ENCODE measurements at regions not wholly inside any gene's neighbourhood (a gene's known extent, or its start where the extent isn't known, plus 50 kb on each side); places are given as distances from the start of the nearest gene placed in this dataset.

- no peak for DNase-seq (ENCODE audit: low read depth)
Observed at GRCh38 chr7:46537191-46537905, 616.3 kb upstream of the IGFBP3 start.

GRCh38 chr7:46534664-46535588 is 613.9 kb upstream of the IGFBP3 start:
- DNase-seq (ENCODE audit: low read depth): no peak

GRCh38 chr7:46533946-46534345 is 612.9 kb upstream of the IGFBP3 start:
- no peak for DNase-seq (ENCODE audit: low read depth)

DNA sequence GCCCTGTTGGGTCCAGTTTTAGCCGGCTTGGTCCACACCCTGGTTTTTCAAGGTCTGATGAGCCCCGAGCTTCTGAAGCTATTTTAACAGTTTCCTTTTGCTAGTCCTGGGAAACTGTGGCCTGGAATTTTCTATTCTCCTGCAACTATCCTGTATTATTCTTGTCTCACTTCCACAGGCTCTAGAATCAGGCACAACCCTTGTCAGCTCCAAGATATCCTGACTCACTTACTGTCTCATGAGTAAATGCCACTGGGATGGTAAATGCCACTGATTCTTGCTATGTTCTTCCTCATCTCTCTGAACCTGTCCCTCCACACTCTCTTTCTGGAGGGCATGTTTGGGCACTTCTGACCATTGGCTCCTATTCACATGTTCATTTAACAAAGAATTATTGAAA is 611.5 kb upstream of the IGFBP3 start:
- DNase-seq (ENCODE audit: low read depth): no peak

DNA sequence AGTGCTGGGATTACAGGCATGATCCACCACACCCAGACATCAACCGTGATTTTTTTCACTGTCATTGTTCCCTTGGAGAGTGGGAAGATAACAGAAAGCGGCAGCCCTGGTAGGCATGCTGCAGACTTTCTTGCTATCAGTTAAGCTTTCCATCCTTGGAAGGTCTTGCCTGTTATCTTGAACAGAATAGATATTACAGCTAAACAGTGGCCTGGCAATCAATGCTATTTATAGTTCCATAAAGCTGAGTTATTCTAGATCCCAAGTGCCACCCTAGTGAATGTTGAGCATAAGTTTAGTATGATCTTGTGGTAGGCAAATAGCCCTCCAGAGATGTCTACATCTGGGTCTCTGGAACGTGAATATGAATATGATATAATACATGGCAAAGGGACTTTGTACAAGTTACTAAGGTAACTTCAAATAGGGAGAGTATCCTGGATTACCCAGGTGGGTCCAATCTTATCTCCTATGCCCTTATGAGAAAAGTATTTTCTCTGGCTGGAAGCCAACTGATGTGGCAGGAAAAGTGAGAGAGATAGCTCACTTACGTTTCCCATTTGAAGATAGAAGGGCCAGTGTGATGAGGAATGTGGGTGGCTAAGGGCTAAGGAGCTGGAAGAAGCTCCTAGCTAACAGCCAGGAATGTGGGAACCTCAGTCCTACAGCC is 609.1 kb upstream of the IGFBP3 start:
- DNase-seq (ENCODE audit: low read depth): no peak

DNA sequence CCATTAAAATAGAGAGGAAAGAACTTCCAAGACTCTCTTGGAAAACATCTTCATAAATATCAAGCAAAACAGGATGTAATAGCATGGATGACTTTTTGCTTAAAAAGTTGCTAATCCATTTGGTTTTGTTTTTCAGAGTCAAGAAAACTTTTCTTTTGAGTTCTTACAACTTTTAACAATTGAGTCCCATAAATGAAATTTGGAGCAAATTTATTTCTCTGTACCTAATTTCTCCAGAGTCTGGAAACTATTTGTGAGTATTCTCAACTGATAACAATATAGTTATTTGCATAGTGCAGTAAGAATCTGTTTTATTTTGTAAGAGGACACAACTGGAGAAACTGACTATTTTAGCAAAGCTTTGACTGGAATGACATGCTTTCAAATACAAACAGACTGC is 606.3 kb upstream of the IGFBP3 start:
- no peak for DNase-seq (ENCODE audit: low read depth)

DNA sequence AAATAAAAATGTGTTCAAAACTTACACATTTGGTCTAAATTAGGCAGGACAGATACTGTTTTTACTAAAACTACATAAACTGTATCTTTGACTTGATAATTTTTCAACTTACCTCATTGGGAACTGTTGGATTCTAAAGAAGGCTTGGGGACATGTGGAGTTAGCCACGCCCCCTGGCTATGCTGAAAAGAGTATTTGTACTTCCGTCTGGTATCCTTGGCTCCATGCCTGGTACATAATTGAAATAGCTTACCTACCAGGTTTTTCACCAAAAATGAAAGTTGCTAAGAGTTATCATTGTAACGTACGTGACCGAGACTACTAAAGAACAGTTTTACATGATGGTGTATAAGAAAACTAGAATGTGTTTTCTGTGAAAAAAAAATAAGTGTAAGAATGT is 604.8 kb upstream of the IGFBP3 start:
- no peak for DNase-seq (ENCODE audit: low read depth)

- no peak for DNase-seq (ENCODE audit: low read depth)
Observed at GRCh38 chr7:46524350-46524749, 603.3 kb upstream of the IGFBP3 start.

DNA sequence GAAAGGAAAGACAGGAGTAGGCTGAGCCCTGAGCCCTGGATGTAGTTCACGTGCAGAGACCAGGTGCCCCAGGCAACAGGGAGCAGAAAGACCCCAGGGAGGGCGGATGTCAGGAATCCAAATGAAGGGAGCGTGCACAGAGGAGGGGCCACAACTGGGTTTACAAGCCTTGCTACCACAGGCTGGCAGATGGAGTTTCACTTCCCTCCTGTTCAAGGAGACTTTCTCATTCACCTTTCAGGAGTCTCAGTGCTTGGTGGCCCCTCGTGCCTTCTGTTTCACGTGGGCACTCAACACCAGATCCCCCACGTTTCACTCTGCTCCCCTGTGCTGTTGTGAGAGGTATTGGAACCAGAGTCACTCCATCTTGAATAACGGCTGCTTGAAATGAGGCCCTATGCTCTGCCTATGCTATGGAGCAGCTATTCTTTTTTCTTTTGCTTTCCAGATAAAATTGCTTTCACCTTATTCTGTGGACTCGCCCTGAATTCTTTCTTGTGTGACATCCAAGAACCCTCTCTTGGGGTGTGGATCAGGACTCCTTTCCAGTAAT is 601.4 kb upstream of the IGFBP3 start:
- no peak for DNase-seq (ENCODE audit: low read depth)

DNA sequence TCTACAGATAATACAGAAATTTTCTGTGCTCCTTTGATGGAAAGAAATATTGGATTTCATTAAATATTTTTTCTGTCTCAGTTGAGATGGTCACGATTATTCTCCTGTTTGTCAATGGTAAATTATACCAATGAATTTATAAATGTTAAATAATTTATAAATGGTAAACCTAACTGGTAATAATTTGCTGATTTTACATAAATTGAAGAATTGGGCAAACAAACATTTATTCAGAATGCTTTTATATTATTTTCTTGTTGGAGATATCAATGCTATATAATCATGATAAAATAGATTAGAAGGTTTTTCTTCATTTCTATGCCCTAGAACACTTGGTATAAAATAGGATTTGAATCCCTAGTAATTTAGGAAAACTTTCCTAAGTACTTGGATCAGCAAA is 597.6 kb upstream of the IGFBP3 start:
- no peak for DNase-seq (ENCODE audit: low read depth)

DNA sequence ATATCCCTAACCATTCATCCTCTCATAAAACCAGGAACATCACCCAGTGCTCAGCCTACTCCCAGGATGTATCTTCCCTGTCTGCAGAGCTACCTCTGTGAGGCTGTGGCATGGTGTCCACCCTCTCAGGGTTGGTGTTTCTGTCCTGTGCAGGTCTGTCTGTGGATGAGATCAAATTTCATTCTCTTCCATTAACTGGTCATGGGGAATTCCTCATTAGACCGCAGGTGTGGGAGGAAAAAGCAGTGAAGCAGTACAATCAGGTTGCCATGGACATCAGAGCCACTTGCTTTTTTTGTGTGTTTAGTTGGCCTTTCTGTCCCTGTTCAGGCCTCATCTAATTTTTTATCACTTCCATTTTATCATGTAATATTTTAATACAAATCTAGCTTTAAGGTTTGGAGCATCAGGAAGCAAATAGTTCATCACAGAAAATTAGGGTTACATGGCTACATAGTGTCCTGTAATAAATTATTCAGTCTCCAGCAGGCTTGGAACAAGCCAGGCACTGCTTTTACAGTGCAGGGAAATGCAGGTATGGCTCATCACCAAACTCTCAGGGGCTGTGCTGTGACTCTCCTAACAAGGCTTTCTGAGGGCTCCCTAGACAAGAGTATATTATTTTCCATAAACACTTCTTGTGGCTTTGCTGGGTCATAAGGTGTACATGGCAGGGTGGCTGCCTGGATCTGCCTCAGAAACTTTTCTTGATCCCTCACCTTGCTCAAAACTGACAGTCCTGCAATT is 594.9 kb upstream of the IGFBP3 start:
- no peak for DNase-seq (ENCODE audit: low read depth)

DNA sequence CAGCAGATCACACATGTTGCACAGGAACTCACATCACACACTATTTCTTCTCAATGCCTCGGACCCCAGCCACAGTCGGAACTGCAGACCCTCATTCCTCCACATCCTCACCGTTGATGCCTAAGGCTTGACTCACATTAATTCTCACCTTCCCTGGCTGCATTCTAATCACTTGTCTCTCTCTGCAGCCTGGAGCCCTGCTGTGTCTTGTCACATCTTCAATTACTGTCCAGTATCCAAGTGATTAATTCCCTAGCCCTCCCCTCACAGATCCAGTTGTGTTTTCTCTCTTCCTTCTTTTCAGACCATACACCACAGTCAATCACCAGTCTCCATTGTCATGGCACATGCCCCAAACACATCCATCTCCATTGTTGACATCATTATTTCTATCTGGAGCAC is 592.4 kb upstream of the IGFBP3 start:
- no peak for DNase-seq (ENCODE audit: low read depth)

- peak; percentile 20 for DNase-seq (ENCODE audit: low read depth)
Observed at GRCh38 chr7:46512891-46513413, 591.9 kb upstream of the IGFBP3 start.

GRCh38 chr7:46511442-46512215 is 590.6 kb upstream of the IGFBP3 start:
- DNase-seq (ENCODE audit: low read depth): no peak

- DNase-seq (ENCODE audit: low read depth): no peak
Observed at GRCh38 chr7:46508583-46508982, 587.5 kb upstream of the IGFBP3 start.

- DNase-seq (ENCODE audit: low read depth): no peak
Observed at GRCh38 chr7:46507560-46507959, 586.5 kb upstream of the IGFBP3 start.

GRCh38 chr7:46494441-46494840 is 573.4 kb upstream of the IGFBP3 start:
- no peak for DNase-seq (ENCODE audit: low read depth)

DNA sequence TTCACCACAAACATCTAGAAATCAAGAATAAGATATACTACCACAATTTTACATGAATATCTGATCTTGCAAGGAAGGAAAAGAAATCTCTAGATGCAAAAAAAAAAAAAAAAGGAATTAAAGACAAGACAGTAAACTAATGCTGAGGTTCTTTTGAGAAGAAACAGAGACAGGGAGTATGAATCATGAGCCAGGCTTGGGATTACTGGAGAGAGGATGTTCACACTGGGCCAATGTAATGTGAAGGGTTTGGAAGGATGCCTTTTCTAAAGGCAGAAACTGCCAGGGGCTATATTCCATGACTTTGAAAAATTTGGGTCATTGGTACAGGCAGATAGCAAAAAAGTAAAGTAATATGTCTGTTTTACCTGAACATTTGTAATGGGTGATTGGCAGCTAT is 573.0 kb upstream of the IGFBP3 start:
- DNase-seq (ENCODE audit: low read depth): no peak

DNA sequence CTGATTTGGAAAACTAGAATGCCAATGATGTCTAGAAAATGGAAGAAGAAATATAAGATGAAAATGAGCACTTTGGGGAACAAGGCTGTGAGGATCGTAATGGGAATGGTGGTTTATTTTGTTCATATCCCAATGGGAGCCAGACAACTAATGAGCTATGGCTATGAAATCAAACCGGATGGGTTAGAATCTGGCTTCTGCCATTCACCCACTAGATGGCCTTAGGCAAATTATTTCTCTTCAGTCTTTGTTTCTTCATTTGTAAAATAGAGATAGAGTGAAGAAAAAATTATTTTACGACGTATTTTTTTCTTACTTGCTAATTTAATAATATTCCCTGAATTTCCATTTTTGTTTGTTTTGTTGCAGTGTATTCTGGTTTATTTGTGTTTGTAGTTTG is 572.1 kb upstream of the IGFBP3 start:
- DNase-seq (ENCODE audit: low read depth): no peak

- no peak for DNase-seq (ENCODE audit: low read depth)
Observed at GRCh38 chr7:46492466-46492865, 571.4 kb upstream of the IGFBP3 start.

DNA sequence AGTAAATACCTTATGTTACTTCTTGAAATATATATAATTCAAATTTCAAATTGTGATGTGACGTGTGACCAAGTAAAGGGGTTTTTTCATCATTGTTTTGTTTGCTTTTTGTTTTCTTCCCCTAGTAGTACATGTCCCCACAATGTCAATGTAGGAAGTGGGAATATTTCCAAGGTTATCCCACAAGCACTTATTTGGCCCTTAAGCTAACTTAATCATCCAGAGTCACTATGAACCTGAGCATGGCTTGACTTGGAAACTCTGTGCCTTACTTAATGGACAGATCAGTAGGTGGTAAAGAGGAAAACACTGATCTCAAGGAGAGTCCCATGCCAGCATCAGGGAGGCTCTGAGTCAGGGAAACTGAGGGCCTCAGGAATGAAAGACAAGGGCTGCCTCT is 569.3 kb upstream of the IGFBP3 start:
- no peak for DNase-seq (ENCODE audit: low read depth)

Data from fibroblast of the conjunctiva (primary cell).